ENCODE measurements at regions not wholly inside any gene's neighbourhood (a gene's known extent, or its start where the extent isn't known, plus 50 kb on each side); places are given as distances from the start of the nearest gene placed in this dataset.

GRCh38 chr6:1087154-1087843 is 224.6 kb upstream of the FOXQ1 start:
- TF ChIP-seq CTCF (conservative IDR thresholded peaks at IDR 0.05 in 1 of 2, IDR thresholded peaks at IDR 0.05 in 1 of 2; ENCODE audit: low read depth in 1 of 2, low read length in 2 of 2) (no peak), EZH2 (IDR thresholded peaks at IDR 0.05; ENCODE audit: low read length, missing control alignments) (no peak)
